ENCODE measurements at regions not wholly inside any gene's neighbourhood (a gene's known extent, or its start where the extent isn't known, plus 50 kb on each side); places are given as distances from the start of the nearest gene placed in this dataset.

DNA sequence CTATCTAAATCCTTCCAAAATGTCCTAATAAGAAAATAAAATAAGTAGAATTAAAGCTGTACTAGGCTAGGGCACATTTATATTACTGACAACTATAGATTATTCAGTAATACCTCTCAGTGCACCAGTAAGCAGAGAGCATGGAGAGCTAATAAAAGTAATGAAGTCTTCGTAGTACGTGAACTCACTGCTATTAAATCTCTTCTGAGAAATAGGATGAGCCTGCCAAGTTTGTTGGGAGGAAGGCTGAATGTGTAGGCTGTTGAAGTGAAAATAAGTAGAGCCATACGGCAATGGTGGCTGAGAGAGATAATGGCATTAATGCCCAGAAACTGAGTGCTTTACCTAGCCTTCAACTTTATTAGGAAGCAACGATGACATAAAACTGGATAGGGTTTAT lies 73.9 kb upstream of the NR5A2 start:
- TF ChIP-seq, protein P1, sequence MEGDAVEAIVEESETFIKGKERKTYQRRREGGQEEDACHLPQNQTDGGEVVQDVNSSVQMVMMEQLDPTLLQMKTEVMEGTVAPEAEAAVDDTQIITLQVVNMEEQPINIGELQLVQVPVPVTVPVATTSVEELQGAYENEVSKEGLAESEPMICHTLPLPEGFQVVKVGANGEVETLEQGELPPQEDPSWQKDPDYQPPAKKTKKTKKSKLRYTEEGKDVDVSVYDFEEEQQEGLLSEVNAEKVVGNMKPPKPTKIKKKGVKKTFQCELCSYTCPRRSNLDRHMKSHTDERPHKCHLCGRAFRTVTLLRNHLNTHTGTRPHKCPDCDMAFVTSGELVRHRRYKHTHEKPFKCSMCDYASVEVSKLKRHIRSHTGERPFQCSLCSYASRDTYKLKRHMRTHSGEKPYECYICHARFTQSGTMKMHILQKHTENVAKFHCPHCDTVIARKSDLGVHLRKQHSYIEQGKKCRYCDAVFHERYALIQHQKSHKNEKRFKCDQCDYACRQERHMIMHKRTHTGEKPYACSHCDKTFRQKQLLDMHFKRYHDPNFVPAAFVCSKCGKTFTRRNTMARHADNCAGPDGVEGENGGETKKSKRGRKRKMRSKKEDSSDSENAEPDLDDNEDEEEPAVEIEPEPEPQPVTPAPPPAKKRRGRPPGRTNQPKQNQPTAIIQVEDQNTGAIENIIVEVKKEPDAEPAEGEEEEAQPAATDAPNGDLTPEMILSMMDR (IDR thresholded peaks at IDR 0.05): no peak
- no peak for TF ChIP-seq POLR2A (IDR thresholded peaks at IDR 0.05)
- TF ChIP-seq POLR2AphosphoS5 (IDR thresholded peaks at IDR 0.05): no peak
- TF ChIP-seq EP300 (IDR thresholded peaks at IDR 0.05): no peak

Data from upper lobe of left lung (tissue), 4 donors.